Mesenchymal stem cell (in vitro differentiated cells and primary cell): ENCODE measurements at regions not wholly inside any gene's neighbourhood (a gene's known extent, or its start where the extent isn't known, plus 50 kb on each side); places are given as distances from the start of the nearest gene placed in this dataset.

Source experiments
- DNase-seq: peaks from one replicate; pipeline ENCODE4 v3.0.0-alpha.2; 2013
- H2AFZ ChIP-seq: one replicate; pipeline ENCODE4 v1.6.1; 2013; ENCODE audit warnings: low read depth, mild to moderate bottlenecking, control low read depth, inconsistent platforms, low read length, moderate library complexity
- H2AK5ac ChIP-seq: 2 replicates; pipeline ENCODE4 v1.6.1; 2013; ENCODE audit warnings: low read length, moderate library complexity, mild to moderate bottlenecking, inconsistent platforms; ENCODE audit not compliant: severe bottlenecking
- H2BK120ac ChIP-seq: one replicate; pipeline ENCODE4 v1.6.1; 2013; ENCODE audit warnings: low read depth, mild to moderate bottlenecking, inconsistent platforms, low read length, moderate library complexity
- H2BK12ac ChIP-seq, 2 experiments: one replicate each; pipeline ENCODE4 v1.6.1; 2013; ENCODE audit warnings: inconsistent platforms in 2 of 2, low read length in 2 of 2, mild to moderate bottlenecking in 2 of 2, moderate library complexity in 2 of 2, control low read depth in 1 of 2
- H2BK15ac ChIP-seq: one replicate; pipeline ENCODE4 v1.6.1; 2013; ENCODE audit warnings: mild to moderate bottlenecking, low read depth, inconsistent platforms; ENCODE audit not compliant: poor library complexity, severe bottlenecking
- H2BK5ac ChIP-seq: 2 replicates; pipeline ENCODE4 v1.6.1; 2013; ENCODE audit warnings: low read depth, mild to moderate bottlenecking, low read length, control low read depth, inconsistent platforms; ENCODE audit not compliant: poor library complexity, severe bottlenecking
- H3K14ac ChIP-seq, 2 experiments: one replicate each; pipeline ENCODE4 v1.6.1; 2013; ENCODE audit warnings: inconsistent platforms in 2 of 2, low read length in 2 of 2, control low read depth in 1 of 2, mild to moderate bottlenecking in 1 of 2, moderate library complexity in 1 of 2
- H3K18ac ChIP-seq, 2 experiments: one replicate each; pipeline ENCODE4 v1.6.1; 2013; ENCODE audit warnings: inconsistent platforms in 2 of 2, low read length in 2 of 2, control low read depth in 1 of 2, low read depth in 1 of 2, mild to moderate bottlenecking in 1 of 2
- H3K23ac ChIP-seq, 2 experiments: one replicate each; pipeline ENCODE4 v1.6.1; 2013; ENCODE audit warnings: inconsistent platforms in 2 of 2, low read length in 2 of 2, mild to moderate bottlenecking in 2 of 2, moderate library complexity in 2 of 2, control low read depth in 1 of 2
- H3K27ac ChIP-seq: 2 replicates; pipeline ENCODE4 v1.5.1; 2013; ENCODE audit warnings: mild to moderate bottlenecking, moderate library complexity, low read length, control low read depth, inconsistent platforms; ENCODE audit not compliant: poor library complexity, severe bottlenecking
- H3K27me3 ChIP-seq, 2 experiments: 2 replicates each; pipeline versions ENCODE4 v1.6.1 to v1.7.0; 2013; ENCODE audit warnings: low read length in 2 of 2, mild to moderate bottlenecking in 2 of 2, moderate library complexity in 2 of 2, control low read depth in 1 of 2, inconsistent platforms in 1 of 2; ENCODE audit not compliant: control insufficient read depth in 1 of 2, insufficient read depth in 1 of 2
- H3K36me3 ChIP-seq, 2 experiments: 2 replicates each; pipeline versions ENCODE4 v1.6.1 to v1.7.0; 2013; ENCODE audit warnings: low read length in 2 of 2, control low read depth in 1 of 2, inconsistent platforms in 1 of 2, low read depth in 1 of 2, mild to moderate bottlenecking in 1 of 2; ENCODE audit not compliant: insufficient read depth in 2 of 2, control insufficient read depth in 1 of 2
- H3K4ac ChIP-seq, 2 experiments: one replicate each; pipeline ENCODE4 v1.6.1; 2013; ENCODE audit warnings: inconsistent platforms in 2 of 2, low read length in 2 of 2, mild to moderate bottlenecking in 2 of 2, moderate library complexity in 2 of 2, control low read depth in 1 of 2, low read depth in 1 of 2
- H3K4me1 ChIP-seq: 2 replicates; pipeline ENCODE4 v1.6.1; 2013; ENCODE audit warnings: low read depth, low read length, control low read depth; ENCODE audit not compliant: control insufficient read depth, insufficient read depth
- H3K4me2 ChIP-seq: 2 replicates; pipeline ENCODE4 v1.6.1; 2013; ENCODE audit warnings: low read length, mild to moderate bottlenecking, inconsistent platforms; ENCODE audit not compliant: poor library complexity, severe bottlenecking
- H3K4me3 ChIP-seq, 2 experiments: 2 replicates each; pipeline versions ENCODE4 v1.5.1 to v1.7.0; 2013; ENCODE audit warnings: low read length in 2 of 2, mild to moderate bottlenecking in 2 of 2, control low read depth in 1 of 2, low read depth in 1 of 2; ENCODE audit not compliant: insufficient read depth in 1 of 2
- H3K79me1 ChIP-seq: replicated peaks from 2 replicates; pipeline ENCODE4 v1.6.1; 2013; ENCODE audit warnings: mild to moderate bottlenecking, control low read depth, low read length, inconsistent platforms; ENCODE audit not compliant: poor library complexity, severe bottlenecking
- H3K9ac ChIP-seq: 2 replicates; pipeline ENCODE4 v1.7.0; 2013; ENCODE audit warnings: mild to moderate bottlenecking, low read length, moderate library complexity
- H3K9me3 ChIP-seq: 2 replicates; pipeline ENCODE4 v1.7.0; 2013; ENCODE audit warnings: mild to moderate bottlenecking, low read length; ENCODE audit not compliant: control insufficient read depth
- H4K8ac ChIP-seq: one replicate; pipeline ENCODE4 v1.6.1; 2013; ENCODE audit warnings: inconsistent platforms, mild to moderate bottlenecking, low read length, moderate library complexity
- H4K91ac ChIP-seq: one replicate; pipeline ENCODE4 v1.6.1; 2013; ENCODE audit warnings: mild to moderate bottlenecking, low read length, inconsistent platforms
- WGBS: methylation state at CpG from one replicate; pipeline ENCODE4 v1.1.7; 2013; ENCODE audit warnings: mixed read lengths; 5-methylcytosine and 5-hydroxymethylcytosine counted together

DNA sequence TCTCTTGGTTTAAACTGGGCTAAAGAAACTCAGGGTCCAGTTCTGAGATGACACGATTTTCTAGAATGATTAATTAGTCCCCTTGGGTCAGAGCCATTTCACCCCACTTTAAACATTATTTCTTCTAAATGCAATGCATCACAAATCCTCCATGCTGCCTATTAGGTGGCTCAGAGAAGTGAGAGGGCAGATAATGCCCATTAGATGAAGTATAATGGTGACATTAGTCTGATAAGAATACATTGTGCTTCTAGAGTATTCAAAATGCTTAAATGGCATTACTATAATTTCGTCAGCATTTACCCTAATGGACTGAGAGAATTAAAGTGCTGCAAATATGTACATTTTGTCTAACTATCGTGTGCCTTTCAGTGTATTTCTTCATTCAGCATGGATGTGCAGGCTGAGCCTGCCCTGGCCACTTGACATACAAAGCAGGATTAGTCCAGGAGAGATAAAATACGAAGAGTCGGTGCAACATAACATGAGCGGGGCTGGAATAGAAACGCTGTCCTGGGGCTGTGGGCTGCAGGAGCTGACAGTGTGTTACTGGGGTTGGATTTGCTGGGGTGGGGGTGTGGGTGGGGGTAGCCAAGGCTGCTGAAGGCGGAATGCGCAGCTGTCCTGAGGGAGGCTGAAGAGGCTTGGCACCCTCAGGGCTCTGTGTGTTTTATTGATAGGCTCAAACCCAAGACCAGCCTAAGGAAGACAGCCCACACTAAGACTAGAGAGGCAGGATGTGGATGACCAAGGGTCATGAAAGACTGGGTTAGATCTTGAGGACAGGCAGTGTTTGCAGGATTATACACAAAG is 52.8 kb upstream of the KLF6 start:
- Histone ChIP-seq H2BK15ac (no peak overlapping the region), H2BK5ac (no peak overlapping the region), H4K8ac (no peak overlapping the region), H3K18ac (no peak overlapping the region), H2BK12ac (peak overlapping the region in 1 of 2 experiments; percentile 57), H3K27ac (no peak overlapping the region), H2AFZ (no peak overlapping the region), H3K4ac (no peak overlapping the region), H3K4me1 (no peaks in the 10 kb centered on the region), H4K91ac (no peak overlapping the region), H3K4me2 (no peak overlapping the region), H3K14ac (no peak overlapping the region), H3K79me1 (no peaks in the 10 kb centered on the region), H3K9ac (no peak overlapping the region), H3K36me3 (no peaks in the 10 kb centered on the region), H3K9me3 (no peaks in the 10 kb centered on the region), H2BK120ac (no peak overlapping the region), H2AK5ac (no peak overlapping the region), H3K4me3 (no peak overlapping the region), H3K27me3 (no peaks in the 10 kb centered on the region), H3K23ac (no peak overlapping the region)
- WGBS, result 91% methylated on average over 8 of the region's 9 CpGs
- no peak for DNase-seq

DNA sequence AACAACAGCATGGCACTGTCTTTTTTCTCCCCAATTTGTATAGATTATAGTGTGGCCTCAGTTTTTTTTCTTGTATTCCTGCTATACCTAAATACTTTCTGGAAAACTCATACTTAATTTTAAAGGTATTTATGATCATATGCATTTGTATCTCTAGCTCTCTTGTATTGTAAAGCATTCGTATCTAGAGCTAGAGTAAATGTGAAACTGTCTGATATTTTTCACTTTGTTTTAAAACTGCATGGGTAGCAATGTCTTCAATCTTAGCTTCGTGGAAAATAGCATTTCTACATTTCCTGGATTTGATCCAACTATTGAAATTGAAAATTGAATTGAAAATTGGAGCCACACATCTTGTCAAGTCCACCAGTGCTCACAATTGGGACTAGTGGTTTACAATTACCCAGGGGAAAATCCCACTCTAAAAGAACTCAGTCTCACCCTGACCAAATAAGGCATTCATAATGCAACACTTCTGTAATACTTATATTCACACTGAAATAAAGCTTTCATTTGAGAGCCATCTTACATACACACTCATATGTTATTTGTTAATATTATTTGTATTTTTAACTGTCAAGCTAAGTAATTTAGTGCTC is 51.3 kb upstream of the KLF6 start:
- no peak overlapping the region for H2BK5ac ChIP-seq
- H3K36me3 ChIP-seq, result no peaks in the 10 kb centered on the region
- no peak overlapping the region for H3K4ac ChIP-seq
- H3K27ac ChIP-seq, result no peak overlapping the region
- H3K27me3 ChIP-seq, result no peaks in the 10 kb centered on the region
- no peak overlapping the region for H4K8ac ChIP-seq
- H3K18ac ChIP-seq, result no peak overlapping the region
- no peaks in the 10 kb centered on the region for H3K4me1 ChIP-seq
- H3K9ac ChIP-seq, result no peak overlapping the region
- no peaks in the 10 kb centered on the region for H3K79me1 ChIP-seq
- no peak overlapping the region for H2BK120ac ChIP-seq
- H3K23ac ChIP-seq, result no peak overlapping the region
- 100% methylated on average over 2 of the region's 2 CpGs for WGBS
- no peak overlapping the region for H2BK12ac ChIP-seq
- no peak for DNase-seq
- H2AK5ac ChIP-seq, result no peak overlapping the region
- no peak overlapping the region for H2AFZ ChIP-seq
- no peak overlapping the region for H4K91ac ChIP-seq
- no peaks in the 10 kb centered on the region for H3K9me3 ChIP-seq
- H3K4me2 ChIP-seq, result no peak overlapping the region
- H2BK15ac ChIP-seq, result no peak overlapping the region
- no peak overlapping the region for H3K4me3 ChIP-seq
- H3K14ac ChIP-seq, result no peak overlapping the region

DNA sequence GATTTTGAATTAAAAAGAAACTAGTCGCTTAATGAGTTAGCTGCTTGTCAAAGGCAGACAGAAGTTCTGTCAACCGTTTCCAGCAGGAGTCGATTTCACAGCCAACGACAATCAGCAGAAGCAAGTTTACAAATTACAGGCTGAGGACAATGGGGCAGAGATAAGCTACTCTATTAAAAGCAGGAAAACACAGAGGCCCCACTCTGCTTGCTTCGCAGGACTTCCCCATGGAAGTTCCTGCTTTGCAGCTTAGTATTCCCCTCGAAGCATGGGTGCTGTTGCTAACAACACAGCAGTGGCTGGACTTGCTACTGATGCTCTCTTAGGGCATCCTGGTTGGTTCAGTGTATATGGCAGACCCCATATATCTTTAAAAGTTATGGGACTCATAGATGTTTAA is 50.8 kb upstream of the KLF6 start:
- H3K27ac ChIP-seq, result no peak overlapping the region
- no peaks in the 10 kb centered on the region for H3K36me3 ChIP-seq
- H3K18ac ChIP-seq, result no peak overlapping the region
- H3K4me1 ChIP-seq, result no peaks in the 10 kb centered on the region
- no peaks in the 10 kb centered on the region for H3K27me3 ChIP-seq
- peak overlapping the region; percentile 71 for H4K8ac ChIP-seq
- no peak overlapping the region for H2BK15ac ChIP-seq
- H3K23ac ChIP-seq, result no peak overlapping the region
- no peak overlapping the region for H2AK5ac ChIP-seq
- H3K9ac ChIP-seq, result no peak overlapping the region
- no peak overlapping the region for H2BK12ac ChIP-seq
- H3K4me2 ChIP-seq, result no peak overlapping the region
- H3K79me1 ChIP-seq, result no peaks in the 10 kb centered on the region
- 18% methylated on average over 6 of the region's 6 CpGs for WGBS
- H3K4ac ChIP-seq, result no peak overlapping the region
- peak; percentile 75 for DNase-seq
- H2AFZ ChIP-seq, result no peak overlapping the region
- no peak overlapping the region for H4K91ac ChIP-seq
- no peak overlapping the region for H3K4me3 ChIP-seq
- H2BK5ac ChIP-seq, result no peak overlapping the region
- H2BK120ac ChIP-seq, result no peak overlapping the region
- no peak overlapping the region for H3K14ac ChIP-seq
- H3K9me3 ChIP-seq, result no peaks in the 10 kb centered on the region

DNA sequence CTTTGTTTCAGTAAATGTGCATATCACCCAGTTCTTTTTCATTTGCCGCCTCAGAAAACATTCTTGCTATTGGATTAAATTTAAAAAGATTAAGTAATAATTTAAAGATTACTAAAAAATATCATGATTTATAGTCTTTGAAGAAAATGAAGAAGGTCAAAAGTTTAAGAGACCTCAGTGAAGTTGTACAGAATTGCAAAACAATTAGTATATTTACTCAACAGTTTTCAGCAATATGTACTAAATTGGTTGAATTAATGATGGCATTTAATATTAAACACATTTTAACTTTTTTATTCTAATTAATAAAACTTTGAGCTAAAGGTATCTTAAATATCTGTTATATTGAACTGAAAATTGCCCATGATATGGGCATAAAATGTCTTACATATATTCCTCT is 49.9 kb upstream of the KLF6 start:
- Histone ChIP-seq H3K36me3 (no peaks in the 10 kb centered on the region), H3K4ac (no peak overlapping the region), H4K8ac (no peak overlapping the region), H3K79me1 (no peaks in the 10 kb centered on the region), H3K27me3 (no peaks in the 10 kb centered on the region), H3K4me2 (no peak overlapping the region), H3K9ac (no peak overlapping the region), H3K23ac (no peak overlapping the region), H3K14ac (no peak overlapping the region), H3K4me1 (peaks cover 1% of the 10 kb centered on the region), H4K91ac (no peak overlapping the region), H3K9me3 (no peaks in the 10 kb centered on the region), H2AK5ac (no peak overlapping the region), H2BK120ac (no peak overlapping the region), H3K4me3 (no peak overlapping the region), H2AFZ (no peak overlapping the region), H2BK5ac (no peak overlapping the region), H3K27ac (no peak overlapping the region), H2BK12ac (no peak overlapping the region), H2BK15ac (no peak overlapping the region), H3K18ac (no peak overlapping the region)
- no peak for DNase-seq
- no CpG with 5 or more reads among the region's 1 CpG for WGBS
